K562 (cell line): ENCODE measurements at regions not wholly inside any gene's neighbourhood (a gene's known extent, or its start where the extent isn't known, plus 50 kb on each side); places are given as distances from the start of the nearest gene placed in this dataset.

ENCODE experiments used
- ATAC-seq: fragments of 200-7000 bp; cut with Tn5 transposase; 3 replicates; pipeline ENCODE4 v1.9.1; 2020; ENCODE audit warnings: moderate library complexity
- BruUV-seq: library from RNA; stranded (reverse); fragments of 400-500 nt; replicated peaks from 2 replicates; lab custom pipeline; 2021; lab: Mats Ljungman, UMichigan
- CTCF ChIA-PET: fragments of 300-600 bp; formaldehyde crosslinking; extraction: SDS; loops from one replicate; lab custom pipeline; 2021; ENCODE audit warnings: low intra/inter-chr PET ratio; lab: Yijun Ruan, JAX
- POLR2A ChIA-PET: fragments of 300-600, 350-650 bp; sonication (Branson Sonifier 250); formaldehyde crosslinking; extraction: SDS; loops from one replicate; lab custom pipeline; 2021; ENCODE audit warnings: antibody characterized with exemption, inconsistent platforms; lab: Yijun Ruan, JAX
- DNase-seq, 4 experiments: peaks; one replicate each; pipeline versions ENCODE4 v3.0.0 to v3.0.0-alpha.2; 2011 to 2018; ENCODE audit warnings: low spot score in 3 of 4, mixed read lengths in 3 of 4; ENCODE audit errors: extremely low read depth in 1 of 4
- FAIRE-seq: peaks from 2 replicates; lab custom pipeline; 2011; peaks lifted over from hg19 to GRCh38; lab: Jason Lieb, UNC
- H2AFZ ChIP-seq: 2 replicates; pipeline ENCODE4 v1.6.0; 2011; ENCODE audit warnings: low read depth, low read length, control low read depth, inconsistent platforms
- H3K27ac ChIP-seq: fragments of 200-600 bp; 3 replicates; pipeline ENCODE4 v1.8.0; 2011; ENCODE audit warnings: low read depth, mild to moderate bottlenecking, control low read depth, inconsistent platforms, low read length, moderate library complexity, mixed read lengths; ENCODE audit errors: extremely low read depth
- H3K27me3 ChIP-seq, 2 experiments: fragments of 300-600 bp in 1 of 2; 2 replicates in 1 of 2; 3 replicates in 1 of 2; pipeline versions ENCODE4 v1.6.0 to v1.8.0; 2011; ENCODE audit warnings: inconsistent platforms in 2 of 2, low read length in 2 of 2, mild to moderate bottlenecking in 1 of 2, mixed read lengths in 1 of 2, moderate library complexity in 1 of 2; ENCODE audit not compliant: control insufficient read depth in 2 of 2, insufficient read depth in 2 of 2
- H3K36me3 ChIP-seq: fragments of 300-600 bp; 3 replicates; pipeline ENCODE4 v1.8.0; 2011; ENCODE audit warnings: mild to moderate bottlenecking, low read length, inconsistent platforms; ENCODE audit not compliant: control insufficient read depth, insufficient read depth
- H3K4me1 ChIP-seq, 2 experiments: fragments of 200-600 bp in 1 of 2; replicated peaks in 1 of 2; 2 replicates in 1 of 2; 3 replicates in 1 of 2; pipeline versions ENCODE4 v1.5.1 to v1.8.0; 2011; ENCODE audit warnings: inconsistent platforms in 2 of 2, low read length in 2 of 2, mild to moderate bottlenecking in 1 of 2, mixed read lengths in 1 of 2, moderate library complexity in 1 of 2; ENCODE audit not compliant: control insufficient read depth in 2 of 2, insufficient read depth in 2 of 2
- H3K4me2 ChIP-seq: 2 replicates; pipeline ENCODE4 v1.6.1; 2011; ENCODE audit warnings: low read length, control low read depth, inconsistent platforms, mixed read lengths; ENCODE audit not compliant: insufficient read depth
- H3K4me3 ChIP-seq: fragments of 200-600 bp; sonication (generic), shearing (Covaris generic); 2 replicates; pipeline ENCODE4 v1.5.1; 2016; ENCODE audit warnings: control low read depth, inconsistent platforms
- H3K79me2 ChIP-seq: fragments of 200-600 bp; 3 replicates; pipeline ENCODE4 v1.8.0; 2011; ENCODE audit warnings: low read length, inconsistent platforms; ENCODE audit not compliant: control insufficient read depth, insufficient read depth
- H3K9ac ChIP-seq, 2 experiments: 2 replicates each; pipeline versions ENCODE4 v1.6.0 to v1.6.1; 2011; ENCODE audit warnings: low read depth in 2 of 2, low read length in 2 of 2, control low read depth in 1 of 2, inconsistent platforms in 1 of 2, mild to moderate bottlenecking in 1 of 2, mixed read lengths in 1 of 2; ENCODE audit not compliant: insufficient read depth in 1 of 2
- H3K9me1 ChIP-seq: one replicate; pipeline ENCODE4 v1.6.0; 2011; ENCODE audit warnings: inconsistent platforms, mild to moderate bottlenecking, low read length, moderate library complexity; ENCODE audit not compliant: control insufficient read depth, insufficient read depth
- H3K9me3 ChIP-seq: replicated peaks from 2 replicates; pipeline ENCODE4 v1.5.1; 2011; ENCODE audit warnings: low read depth, low read length, inconsistent platforms; ENCODE audit not compliant: control insufficient read depth, insufficient read depth
- H4K20me1 ChIP-seq: replicated peaks from 2 replicates; pipeline ENCODE4 v1.6.1; 2011; ENCODE audit warnings: low read length, inconsistent platforms, mixed read lengths; ENCODE audit not compliant: control insufficient read depth, insufficient read depth
- ASH1L ChIP-seq: fragments of 450-650 bp; IDR thresholded peaks from 2 replicates; pipeline ENCODE4 v1.6.1; 2018; ENCODE audit warnings: borderline replicate concordance, mild to moderate bottlenecking, low read depth; ENCODE audit not compliant: partially characterized antibody
- CTBP1 ChIP-seq: fragments of 450-650 bp; IDR thresholded peaks from 2 replicates; pipeline ENCODE4 v1.6.1; 2016; ENCODE audit warnings: borderline replicate concordance
- IFI16 ChIP-seq: fragments of 250-450 bp; sonication (Bioruptor Pico); IDR thresholded peaks from 2 replicates; pipeline ENCODE4 v2.1.2; 2022; ENCODE audit warnings: mild to moderate bottlenecking, inconsistent platforms
- MCM2 ChIP-seq: fragments of 450-650 bp; IDR thresholded peaks from 2 replicates; pipeline ENCODE4 v1.6.1; 2017; ENCODE audit warnings: low read depth, mild to moderate bottlenecking
- SNIP1 ChIP-seq: fragments of 450-650 bp; IDR thresholded peaks from 2 replicates; pipeline ENCODE4 v1.7.1; 2017; ENCODE audit warnings: low read depth, mild to moderate bottlenecking
- WGBS: fragments of 100-300 bp; shearing (Covaris generic); methylation state at CpG from one replicate; pipeline ENCODE4 v1.1.6; 2016; ENCODE audit warnings: low coverage, mixed read lengths; ENCODE audit not compliant: insufficient coverage; ENCODE audit errors: missing lambda C conversion rate; 5-methylcytosine and 5-hydroxymethylcytosine counted together
- in situ Hi-C: fragments of 300-500 bp; cut with MboI; formaldehyde crosslinking; loops from 4 replicates; pipeline ENCODE4 v1.15.0; 2018; ENCODE audit warnings: inconsistent platforms, mixed read lengths
- intact Hi-C: fragments of 100-400 bp; cut with micrococcal nuclease; formaldehyde crosslinking; loops from 2 replicates; pipeline ENCODE4 v1.14.2; 2022
- TF ChIP-seq, protein P1 (sequence below): fragments of 250-450 bp; sonication (Bioruptor Pico); IDR thresholded peaks from 2 replicates; pipeline ENCODE4 v1.4.0; 2020; ENCODE audit warnings: mild to moderate bottlenecking, moderate library complexity, borderline replicate concordance
- TF ChIP-seq, protein P2 (sequence below): fragments of 450-650 bp; formaldehyde crosslinking; IDR thresholded peaks from 2 replicates; pipeline ENCODE4 v1.4.0; 2020; ENCODE audit warnings: mild to moderate bottlenecking, mixed read lengths

DNA sequence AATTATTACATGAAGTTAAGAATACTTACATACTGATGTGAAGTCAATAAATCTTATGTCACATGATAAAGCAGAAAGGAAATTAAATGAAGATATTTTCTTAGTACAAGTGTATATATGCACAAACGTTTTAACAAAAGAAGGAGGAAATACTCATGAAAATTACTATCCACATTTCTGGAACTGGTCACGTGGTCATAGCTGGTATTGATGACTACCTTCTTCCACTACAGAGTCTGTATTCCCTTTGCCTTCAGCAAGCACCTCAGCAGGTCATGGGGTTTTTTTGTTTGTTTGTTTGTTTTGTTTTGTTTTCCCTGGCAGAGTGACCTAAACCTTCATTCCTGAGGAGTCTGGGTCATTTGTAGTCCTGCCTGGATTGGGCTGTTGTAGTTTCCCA, 174.9 kb upstream of the BANK1 start:
- no peaks in the 10 kb centered on the region for H3K9me3 ChIP-seq
- H3K9ac ChIP-seq: no peak overlapping the region
- H3K27me3 ChIP-seq: no peaks in the 10 kb centered on the region
- BruUV-seq: no TSS peak
- no peak overlapping the region for H2AFZ ChIP-seq
- no peak for ATAC-seq
- H3K9me1 ChIP-seq: no peaks in the 10 kb centered on the region
- CTCF ChIA-PET: no interaction called here
- no peaks in the 10 kb centered on the region for H3K4me1 ChIP-seq
- H3K36me3 ChIP-seq: no peaks in the 10 kb centered on the region
- no peak overlapping the region for H3K27ac ChIP-seq
- no peak overlapping the region for H3K4me3 ChIP-seq
- intact Hi-C loops (no loop called here), in situ Hi-C loops (no loop called here)
- no peak overlapping the region for H3K4me2 ChIP-seq
- POLR2A ChIA-PET: no interaction called here
- DNase-seq: no peak
- WGBS: 0% methylated on average over 2 of the region's 2 CpGs
- no peak for FAIRE-seq
- H4K20me1 ChIP-seq: no peaks in the 10 kb centered on the region
- no peak for TF ChIP-seq CTBP1
- TF ChIP-seq ASH1L: no peak
- TF ChIP-seq MCM2: no peak
- TF ChIP-seq, protein P1, sequence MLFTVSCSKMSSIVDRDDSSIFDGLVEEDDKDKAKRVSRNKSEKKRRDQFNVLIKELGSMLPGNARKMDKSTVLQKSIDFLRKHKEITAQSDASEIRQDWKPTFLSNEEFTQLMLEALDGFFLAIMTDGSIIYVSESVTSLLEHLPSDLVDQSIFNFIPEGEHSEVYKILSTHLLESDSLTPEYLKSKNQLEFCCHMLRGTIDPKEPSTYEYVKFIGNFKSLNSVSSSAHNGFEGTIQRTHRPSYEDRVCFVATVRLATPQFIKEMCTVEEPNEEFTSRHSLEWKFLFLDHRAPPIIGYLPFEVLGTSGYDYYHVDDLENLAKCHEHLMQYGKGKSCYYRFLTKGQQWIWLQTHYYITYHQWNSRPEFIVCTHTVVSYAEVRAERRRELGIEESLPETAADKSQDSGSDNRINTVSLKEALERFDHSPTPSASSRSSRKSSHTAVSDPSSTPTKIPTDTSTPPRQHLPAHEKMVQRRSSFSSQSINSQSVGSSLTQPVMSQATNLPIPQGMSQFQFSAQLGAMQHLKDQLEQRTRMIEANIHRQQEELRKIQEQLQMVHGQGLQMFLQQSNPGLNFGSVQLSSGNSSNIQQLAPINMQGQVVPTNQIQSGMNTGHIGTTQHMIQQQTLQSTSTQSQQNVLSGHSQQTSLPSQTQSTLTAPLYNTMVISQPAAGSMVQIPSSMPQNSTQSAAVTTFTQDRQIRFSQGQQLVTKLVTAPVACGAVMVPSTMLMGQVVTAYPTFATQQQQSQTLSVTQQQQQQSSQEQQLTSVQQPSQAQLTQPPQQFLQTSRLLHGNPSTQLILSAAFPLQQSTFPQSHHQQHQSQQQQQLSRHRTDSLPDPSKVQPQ (CRISPR knock-in tag): no peak
- TF ChIP-seq SNIP1: no peak
- TF ChIP-seq IFI16 (CRISPR knock-in tag): no peak
- TF ChIP-seq, protein P2, sequence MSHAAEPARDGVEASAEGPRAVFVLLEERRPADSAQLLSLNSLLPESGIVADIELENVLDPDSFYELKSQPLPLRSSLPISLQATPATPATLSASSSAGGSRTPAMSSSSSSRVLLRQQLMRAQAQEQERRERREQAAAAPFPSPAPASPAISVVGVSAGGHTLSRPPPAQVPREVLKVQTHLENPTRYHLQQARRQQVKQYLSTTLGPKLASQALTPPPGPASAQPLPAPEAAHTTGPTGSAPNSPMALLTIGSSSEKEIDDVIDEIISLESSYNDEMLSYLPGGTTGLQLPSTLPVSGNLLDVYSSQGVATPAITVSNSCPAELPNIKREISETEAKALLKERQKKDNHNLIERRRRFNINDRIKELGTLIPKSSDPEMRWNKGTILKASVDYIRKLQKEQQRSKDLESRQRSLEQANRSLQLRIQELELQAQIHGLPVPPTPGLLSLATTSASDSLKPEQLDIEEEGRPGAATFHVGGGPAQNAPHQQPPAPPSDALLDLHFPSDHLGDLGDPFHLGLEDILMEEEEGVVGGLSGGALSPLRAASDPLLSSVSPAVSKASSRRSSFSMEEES (CRISPR knock-in tag): peak; percentile 69
- H3K79me2 ChIP-seq: no peaks in the 10 kb centered on the region
